H9 (cell line): ENCODE measurements at regions not wholly inside any gene's neighbourhood (a gene's known extent, or its start where the extent isn't known, plus 50 kb on each side); places are given as distances from the start of the nearest gene placed in this dataset.

ENCODE experiments used
- DNase-seq: peaks from one replicate; pipeline ENCODE4 v3.0.0-alpha.2; 2017
- H2AFZ ChIP-seq: one replicate; pipeline ENCODE4 v1.6.1; 2013; ENCODE audit warnings: mild to moderate bottlenecking, low read length, control low read depth, moderate library complexity
- H2AK5ac ChIP-seq: 2 replicates; pipeline ENCODE4 v1.6.1; 2013; ENCODE audit warnings: low read length, control low read depth, mixed read lengths; ENCODE audit not compliant: insufficient read length
- H2BK120ac ChIP-seq: one replicate; pipeline ENCODE4 v1.6.1; 2013; ENCODE audit warnings: low read depth, mild to moderate bottlenecking, low read length, control low read depth, inconsistent platforms; ENCODE audit not compliant: poor library complexity, severe bottlenecking
- H2BK12ac ChIP-seq: 2 replicates; pipeline ENCODE4 v1.6.1; 2013; ENCODE audit warnings: low read length, control low read depth, mixed read lengths, low read depth; ENCODE audit not compliant: insufficient read length
- H2BK15ac ChIP-seq: 2 replicates; pipeline ENCODE4 v1.6.1; 2013; ENCODE audit warnings: low read depth, low read length, control low read depth
- H2BK20ac ChIP-seq: one replicate; pipeline ENCODE4 v1.6.1; 2013; ENCODE audit warnings: low read depth, mild to moderate bottlenecking, low read length, control low read depth, inconsistent platforms; ENCODE audit not compliant: poor library complexity, severe bottlenecking
- H2BK5ac ChIP-seq: 2 replicates; pipeline ENCODE4 v1.6.1; 2013; ENCODE audit warnings: low read length, control low read depth, mixed read lengths; ENCODE audit not compliant: insufficient read length
- H3K14ac ChIP-seq: 2 replicates; pipeline ENCODE4 v1.6.1; 2013; ENCODE audit warnings: low read length, control low read depth; ENCODE audit not compliant: insufficient read depth
- H3K18ac ChIP-seq: 2 replicates; pipeline ENCODE4 v1.6.1; 2013; ENCODE audit warnings: low read depth, mild to moderate bottlenecking, mixed read lengths, low read length, control low read depth; ENCODE audit not compliant: insufficient read length
- H3K23ac ChIP-seq: 2 replicates; pipeline ENCODE4 v1.6.1; 2013; ENCODE audit warnings: low read length, control low read depth, mixed read lengths, low read depth; ENCODE audit not compliant: insufficient read length
- H3K23me2 ChIP-seq: 2 replicates; pipeline ENCODE4 v1.6.1; 2013; ENCODE audit warnings: low read depth, mild to moderate bottlenecking, mixed read lengths, low read length, control low read depth; ENCODE audit not compliant: insufficient read length, poor library complexity, severe bottlenecking
- H3K27ac ChIP-seq: 2 replicates; pipeline ENCODE4 v1.5.1; 2013; ENCODE audit warnings: low read length, control low read depth, mixed read lengths, low read depth; ENCODE audit not compliant: insufficient read length
- H3K27me3 ChIP-seq: 2 replicates; pipeline ENCODE4 v1.6.1; 2013; ENCODE audit warnings: low read length, control low read depth, inconsistent platforms; ENCODE audit not compliant: insufficient read depth
- H3K4ac ChIP-seq: 2 replicates; pipeline ENCODE4 v1.6.1; 2013; ENCODE audit warnings: low read depth, mild to moderate bottlenecking, control low read depth, inconsistent platforms, low read length, moderate library complexity
- H3K4me1 ChIP-seq: 2 replicates; pipeline ENCODE4 v1.6.1; 2013; ENCODE audit warnings: low read length, control low read depth, inconsistent platforms; ENCODE audit not compliant: insufficient read depth
- H3K4me2 ChIP-seq: 2 replicates; pipeline ENCODE4 v1.6.1; 2013; ENCODE audit warnings: low read length, control low read depth, mixed read lengths; ENCODE audit not compliant: insufficient read length, insufficient read depth
- H3K56ac ChIP-seq: 2 replicates; pipeline ENCODE4 v1.6.1; 2013; ENCODE audit warnings: low read depth, mild to moderate bottlenecking, mixed read lengths, low read length, control low read depth; ENCODE audit not compliant: insufficient read length
- H3K79me1 ChIP-seq: 2 replicates; pipeline ENCODE4 v1.6.1; 2013; ENCODE audit warnings: low read depth, mild to moderate bottlenecking, moderate library complexity, low read length, control low read depth, inconsistent platforms; ENCODE audit not compliant: insufficient read depth, poor library complexity, severe bottlenecking
- H3K79me2 ChIP-seq: 2 replicates; pipeline ENCODE4 v1.6.1; 2013; ENCODE audit warnings: low read length, control low read depth, inconsistent platforms; ENCODE audit not compliant: insufficient read depth
- H3K9ac ChIP-seq: 2 replicates; pipeline ENCODE4 v1.6.1; 2013; ENCODE audit warnings: low read length, control low read depth, mixed read lengths; ENCODE audit not compliant: insufficient read length; ENCODE audit errors: extremely low read depth
- H3K9me3 ChIP-seq: one replicate; pipeline ENCODE4 v1.6.1; 2013; ENCODE audit warnings: low read depth, low read length, inconsistent platforms; ENCODE audit not compliant: control insufficient read depth
- H3T11ph ChIP-seq: one replicate; pipeline ENCODE4 v1.6.1; 2013; ENCODE audit warnings: mild to moderate bottlenecking, low read length, control low read depth, inconsistent platforms
- H4K20me1 ChIP-seq: one replicate; pipeline ENCODE4 v1.6.1; 2013; ENCODE audit not compliant: control insufficient read depth, insufficient read length, insufficient read depth
- H4K5ac ChIP-seq: 2 replicates; pipeline ENCODE4 v1.6.1; 2013; ENCODE audit warnings: low read depth, mild to moderate bottlenecking, mixed read lengths, low read length, control low read depth; ENCODE audit not compliant: insufficient read length
- H4K8ac ChIP-seq: replicated peaks from 2 replicates; pipeline ENCODE4 v1.6.1; 2013; ENCODE audit warnings: low read length, control low read depth, mixed read lengths, low read depth; ENCODE audit not compliant: insufficient read length
- H4K91ac ChIP-seq: 2 replicates; pipeline ENCODE4 v1.6.1; 2013; ENCODE audit warnings: low read depth, mild to moderate bottlenecking, moderate library complexity, mixed read lengths, low read length, control low read depth; ENCODE audit not compliant: insufficient read length
- H3K27ac Mint-ChIP-seq, 3 experiments: 2 replicates in 2 of 3; 3 replicates in 1 of 3; pipeline ENCODE4 v1.8.0; 2020 to 2021; ENCODE audit warnings: mixed read lengths in 3 of 3, mild to moderate bottlenecking in 1 of 3, moderate library complexity in 1 of 3
- H3K27me3 Mint-ChIP-seq: 2 replicates; pipeline ENCODE4 v1.8.0; 2021; ENCODE audit warnings: low read depth, mild to moderate bottlenecking, moderate library complexity, mixed read lengths
- H3K36me3 Mint-ChIP-seq, 3 experiments: 2 replicates in 2 of 3; 3 replicates in 1 of 3; pipeline ENCODE4 v1.8.0; 2020 to 2021; ENCODE audit warnings: low read depth in 3 of 3, mixed read lengths in 3 of 3; ENCODE audit not compliant: insufficient read depth in 1 of 3
- H3K4me1 Mint-ChIP-seq, 2 experiments: 2 replicates each; pipeline ENCODE4 v1.8.0; 2020; ENCODE audit warnings: mixed read lengths in 2 of 2
- H3K4me3 Mint-ChIP-seq, 2 experiments: 2 replicates in 1 of 2; 3 replicates in 1 of 2; pipeline ENCODE4 v1.8.0; 2020 to 2021; ENCODE audit warnings: mild to moderate bottlenecking in 2 of 2, mixed read lengths in 2 of 2, moderate library complexity in 1 of 2
- H3K9me3 Mint-ChIP-seq, 2 experiments: 2 replicates in 1 of 2; 3 replicates in 1 of 2; pipeline ENCODE4 v1.8.0; 2020; ENCODE audit warnings: mild to moderate bottlenecking in 2 of 2, mixed read lengths in 2 of 2, moderate library complexity in 1 of 2
- WGBS: extraction: QIAGEN DNeasy Blood & Tissue Kit; methylation state at CpG from one replicate; pipeline ENCODE4 v1.1.7; 2013; ENCODE audit warnings: missing lambda C conversion rate, low lambda C conversion rate, mixed read lengths; ENCODE audit not compliant: insufficient read length; ENCODE audit errors: extremely low coverage; 5-methylcytosine and 5-hydroxymethylcytosine counted together
- TF ChIP-seq, protein P1 (sequence below): fragments of 200-600 bp; sonication (generic); conservative IDR thresholded peaks from 3 replicates; pipeline ENCODE4 v1.8.0; 2021; ENCODE audit warnings: antibody characterized with exemption, mild to moderate bottlenecking

DNA sequence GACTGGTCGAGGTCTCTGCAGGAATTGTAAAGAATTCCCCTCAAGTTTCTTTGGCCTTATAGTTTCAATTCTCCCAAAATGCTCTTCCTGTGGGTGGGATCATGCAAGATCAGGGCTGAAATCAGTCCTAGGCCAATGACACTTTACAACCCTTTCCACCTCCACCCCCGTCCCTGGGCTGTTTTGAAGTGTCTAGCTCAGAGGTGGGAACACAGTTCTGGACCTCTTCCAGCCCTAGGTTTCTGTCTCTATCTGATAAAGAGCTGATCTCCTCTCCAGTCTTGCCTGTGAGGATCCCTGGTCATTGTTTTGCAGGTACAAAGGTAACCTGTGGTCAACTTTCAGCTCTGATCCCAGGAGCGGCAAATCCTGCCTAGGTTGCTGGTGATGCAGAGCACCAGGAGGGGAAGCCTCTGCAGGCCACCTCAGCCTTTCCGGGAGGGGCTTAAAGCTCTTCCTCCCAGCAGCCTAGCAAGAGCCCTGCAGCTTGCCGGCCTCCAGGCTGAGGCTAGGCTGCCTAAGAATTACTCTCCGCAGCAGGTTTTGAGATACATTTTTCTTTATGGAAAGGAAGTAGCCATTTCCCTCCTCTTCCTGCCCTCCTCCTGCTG, 69.8 kb upstream of the WIPF1 start:
- Mint-ChIP-seq H3K4me1 (peaks cover 13 to 28% of the 10 kb centered on the region in 2 experiments), H3K36me3 (peaks cover 12 to 17% (median 15%) of the 10 kb centered on the region in 3 experiments), H3K27me3 (peaks cover 5% of the 10 kb centered on the region), H3K27ac (peak overlapping the region in 2 of 3 experiments; percentile 14 to 27; a peak in 1 of 7 replicates), H3K4me3 (no peak overlapping the region), H3K9me3 (peaks cover 16 to 19% of the 10 kb centered on the region in 2 experiments)
- Histone ChIP-seq H3K23ac (no peak overlapping the region), H4K20me1 (no peaks in the 10 kb centered on the region), H2BK120ac (no peak overlapping the region), H3K23me2 (no peaks in the 10 kb centered on the region), H2AFZ (no peak overlapping the region), H3K4me1 (peaks cover 4% of the 10 kb centered on the region; the same call in 1 of the 2 replicates), H3K4ac (no peak overlapping the region), H3K27me3 (no peaks in the 10 kb centered on the region), H3K79me1 (no peaks in the 10 kb centered on the region), H3K79me2 (no peaks in the 10 kb centered on the region), H3T11ph (no peak overlapping the region), H3K9ac (no peak overlapping the region), H3K56ac (no peak overlapping the region), H3K9me3 (peaks cover 3% of the 10 kb centered on the region), H4K91ac (no peak overlapping the region), H4K5ac (no peak overlapping the region), H2BK20ac (no peak overlapping the region), H3K27ac (no peak overlapping the region), H3K4me2 (no peak overlapping the region), H2AK5ac (no peak overlapping the region), H2BK12ac (no peak overlapping the region), H3K18ac (no peak overlapping the region), H4K8ac (no peak overlapping the region), H2BK5ac (no peak overlapping the region), H3K14ac (no peak overlapping the region), H2BK15ac (no peak overlapping the region)
- DNase-seq, result peak; percentile 42
- TF ChIP-seq, protein P1, sequence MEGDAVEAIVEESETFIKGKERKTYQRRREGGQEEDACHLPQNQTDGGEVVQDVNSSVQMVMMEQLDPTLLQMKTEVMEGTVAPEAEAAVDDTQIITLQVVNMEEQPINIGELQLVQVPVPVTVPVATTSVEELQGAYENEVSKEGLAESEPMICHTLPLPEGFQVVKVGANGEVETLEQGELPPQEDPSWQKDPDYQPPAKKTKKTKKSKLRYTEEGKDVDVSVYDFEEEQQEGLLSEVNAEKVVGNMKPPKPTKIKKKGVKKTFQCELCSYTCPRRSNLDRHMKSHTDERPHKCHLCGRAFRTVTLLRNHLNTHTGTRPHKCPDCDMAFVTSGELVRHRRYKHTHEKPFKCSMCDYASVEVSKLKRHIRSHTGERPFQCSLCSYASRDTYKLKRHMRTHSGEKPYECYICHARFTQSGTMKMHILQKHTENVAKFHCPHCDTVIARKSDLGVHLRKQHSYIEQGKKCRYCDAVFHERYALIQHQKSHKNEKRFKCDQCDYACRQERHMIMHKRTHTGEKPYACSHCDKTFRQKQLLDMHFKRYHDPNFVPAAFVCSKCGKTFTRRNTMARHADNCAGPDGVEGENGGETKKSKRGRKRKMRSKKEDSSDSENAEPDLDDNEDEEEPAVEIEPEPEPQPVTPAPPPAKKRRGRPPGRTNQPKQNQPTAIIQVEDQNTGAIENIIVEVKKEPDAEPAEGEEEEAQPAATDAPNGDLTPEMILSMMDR, result no peak
- WGBS, result no CpG with 5 or more reads among the region's 6 CpGs
